IPS-20b (cell line): ENCODE measurements at regions not wholly inside any gene's neighbourhood (a gene's known extent, or its start where the extent isn't known, plus 50 kb on each side); places are given as distances from the start of the nearest gene placed in this dataset.

Experiments used
- H3K27ac ChIP-seq: one replicate; pipeline ENCODE4 v1.5.1; 2013; ENCODE audit warnings: low read length
- H3K27me3 ChIP-seq: 2 replicates; pipeline ENCODE4 v1.6.1; 2013; ENCODE audit warnings: mild to moderate bottlenecking, low read length, inconsistent platforms; ENCODE audit not compliant: insufficient read depth
- H3K36me3 ChIP-seq: 2 replicates; pipeline ENCODE4 v1.6.1; 2013; ENCODE audit warnings: low read depth, mild to moderate bottlenecking, inconsistent platforms, low read length, moderate library complexity; ENCODE audit not compliant: insufficient read depth
- H3K4me1 ChIP-seq: 2 replicates; pipeline ENCODE4 v1.6.1; 2013; ENCODE audit warnings: mild to moderate bottlenecking, control low read depth, inconsistent platforms, low read length, moderate library complexity; ENCODE audit not compliant: insufficient read depth
- H3K4me3 ChIP-seq: 2 replicates; pipeline ENCODE4 v1.5.1; 2013; ENCODE audit warnings: mild to moderate bottlenecking, low read length, inconsistent platforms
- H3K9ac ChIP-seq: 2 replicates; pipeline ENCODE4 v1.6.1; 2013; ENCODE audit warnings: low read depth, mild to moderate bottlenecking, inconsistent platforms, low read length, moderate library complexity
- H3K9me3 ChIP-seq: 2 replicates; pipeline ENCODE4 v1.6.1; 2013; ENCODE audit warnings: mild to moderate bottlenecking, low read depth, low read length, inconsistent platforms; ENCODE audit not compliant: insufficient read depth

GRCh38 chr2:41972819-41973218 is 75.0 kb upstream of the PKDCC start:
- Histone ChIP-seq H3K9me3 (no peaks in the 10 kb centered on the region), H3K27ac (no peak overlapping the region), H3K9ac (no peak overlapping the region), H3K4me1 (peaks cover 3% of the 10 kb centered on the region; the same call in 1 of the 2 replicates), H3K36me3 (no peaks in the 10 kb centered on the region), H3K27me3 (no peaks in the 10 kb centered on the region), H3K4me3 (no peak overlapping the region)

- no peak overlapping the region for H3K27ac ChIP-seq
Observed at GRCh38 chr2:41973871-41974270, 74.0 kb upstream of the PKDCC start.

GRCh38 chr2:41981417-41981816 is 66.4 kb upstream of the PKDCC start:
- no peaks in the 10 kb centered on the region for H3K4me1 ChIP-seq
- no peaks in the 10 kb centered on the region for H3K9me3 ChIP-seq
- no peaks in the 10 kb centered on the region for H3K36me3 ChIP-seq
- no peak overlapping the region for H3K4me3 ChIP-seq
- no peak overlapping the region for H3K9ac ChIP-seq
- no peaks in the 10 kb centered on the region for H3K27me3 ChIP-seq
- no peak overlapping the region for H3K27ac ChIP-seq

More at GRCh38 chr2:41973871-41974270, 74.0 kb upstream of the PKDCC start:
- Histone ChIP-seq H3K9ac (no peak overlapping the region), H3K4me3 (no peak overlapping the region), H3K36me3 (no peaks in the 10 kb centered on the region), H3K4me1 (no peaks in the 10 kb centered on the region), H3K27me3 (no peaks in the 10 kb centered on the region), H3K9me3 (no peaks in the 10 kb centered on the region)

- no peak overlapping the region for H3K4me3 ChIP-seq
- H3K27ac ChIP-seq = no peak overlapping the region
- no peaks in the 10 kb centered on the region for H3K27me3 ChIP-seq
- H3K36me3 ChIP-seq = no peaks in the 10 kb centered on the region
- peaks cover 2% of the 10 kb centered on the region; the same call in 1 of the 2 replicates for H3K4me1 ChIP-seq
- no peaks in the 10 kb centered on the region for H3K9me3 ChIP-seq
- H3K9ac ChIP-seq = no peak overlapping the region
Observed at GRCh38 chr2:41985573-41986095, 62.2 kb upstream of the PKDCC start.

- H3K4me1 ChIP-seq = peaks cover 2% of the 10 kb centered on the region; the same call in 1 of the 2 replicates
- H3K9ac ChIP-seq = no peak overlapping the region
- no peak overlapping the region for H3K27ac ChIP-seq
- H3K36me3 ChIP-seq = no peaks in the 10 kb centered on the region
- H3K4me3 ChIP-seq = no peak overlapping the region
- H3K27me3 ChIP-seq = no peaks in the 10 kb centered on the region
- H3K9me3 ChIP-seq = peaks cover 2% of the 10 kb centered on the region; the same call in 1 of the 2 replicates
Observed at GRCh38 chr2:41989501-41990180, 58.2 kb upstream of the PKDCC start.

- no peaks in the 10 kb centered on the region for H3K27me3 ChIP-seq
- peaks cover 5% of the 10 kb centered on the region; the same call in 1 of the 2 replicates for H3K9me3 ChIP-seq
- H3K4me1 ChIP-seq = peaks cover 2% of the 10 kb centered on the region; the same call in 1 of the 2 replicates
- no peak overlapping the region for H3K4me3 ChIP-seq
- H3K27ac ChIP-seq = no peak overlapping the region
- H3K9ac ChIP-seq = no peak overlapping the region
- no peaks in the 10 kb centered on the region for H3K36me3 ChIP-seq
Observed at GRCh38 chr2:41990245-41990644, 57.6 kb upstream of the PKDCC start.

GRCh38 chr2:41990688-41991087 is 57.1 kb upstream of the PKDCC start:
- no peak overlapping the region for H3K4me3 ChIP-seq
- H3K27ac ChIP-seq = no peak overlapping the region
- no peaks in the 10 kb centered on the region for H3K27me3 ChIP-seq
- H3K9ac ChIP-seq = no peak overlapping the region
- H3K4me1 ChIP-seq = peaks cover 2% of the 10 kb centered on the region; the same call in 1 of the 2 replicates
- H3K36me3 ChIP-seq = no peaks in the 10 kb centered on the region
- peaks cover 5% of the 10 kb centered on the region; the same call in 1 of the 2 replicates for H3K9me3 ChIP-seq

GRCh38 chr2:41992056-41992642 is 55.7 kb upstream of the PKDCC start:
- no peaks in the 10 kb centered on the region for H3K36me3 ChIP-seq
- H3K4me1 ChIP-seq = peaks cover 2% of the 10 kb centered on the region; the same call in 1 of the 2 replicates
- H3K27ac ChIP-seq = no peak overlapping the region
- no peak overlapping the region for H3K4me3 ChIP-seq
- H3K9me3 ChIP-seq = peaks cover 5% of the 10 kb centered on the region; the same call in 1 of the 2 replicates
- no peak overlapping the region for H3K9ac ChIP-seq
- no peaks in the 10 kb centered on the region for H3K27me3 ChIP-seq

- Histone ChIP-seq H3K36me3 (no peaks in the 10 kb centered on the region), H3K4me3 (no peak overlapping the region), H3K27me3 (no peaks in the 10 kb centered on the region), H3K4me1 (peaks cover 2% of the 10 kb centered on the region; the same call in 1 of the 2 replicates), H3K9ac (no peak overlapping the region), H3K9me3 (peaks cover 5% of the 10 kb centered on the region; the same call in 1 of the 2 replicates), H3K27ac (no peak overlapping the region)
Observed at GRCh38 chr2:41992671-41993434, 55.0 kb upstream of the PKDCC start.

GRCh38 chr2:41993435-41993925 is 54.3 kb upstream of the PKDCC start:
- Histone ChIP-seq H3K9me3 (peaks cover 5% of the 10 kb centered on the region; the same call in 1 of the 2 replicates), H3K27me3 (no peaks in the 10 kb centered on the region), H3K4me1 (peaks cover 2% of the 10 kb centered on the region; the same call in 1 of the 2 replicates), H3K4me3 (no peak overlapping the region), H3K27ac (no peak overlapping the region), H3K9ac (no peak overlapping the region), H3K36me3 (no peaks in the 10 kb centered on the region)

GRCh38 chr2:41994233-41994637 is 53.6 kb upstream of the PKDCC start:
- H3K27ac ChIP-seq = no peak overlapping the region

More at GRCh38 chr2:41994233-41994637, 53.6 kb upstream of the PKDCC start:
- Histone ChIP-seq H3K36me3 (no peaks in the 10 kb centered on the region), H3K4me1 (peaks cover 2% of the 10 kb centered on the region; the same call in 1 of the 2 replicates), H3K27me3 (no peaks in the 10 kb centered on the region), H3K4me3 (no peak overlapping the region), H3K9ac (no peak overlapping the region), H3K9me3 (peaks cover 5% of the 10 kb centered on the region; the same call in 1 of the 2 replicates)
